Mesenchymal stem cell (in vitro differentiated cells and primary cell): ENCODE measurements at regions not wholly inside any gene's neighbourhood (a gene's known extent, or its start where the extent isn't known, plus 50 kb on each side); places are given as distances from the start of the nearest gene placed in this dataset.

Experiments
- DNase-seq: peaks from one replicate; pipeline ENCODE4 v3.0.0-alpha.2; 2013
- H2AFZ ChIP-seq: one replicate; pipeline ENCODE4 v1.6.1; 2013; ENCODE audit warnings: low read depth, mild to moderate bottlenecking, control low read depth, inconsistent platforms, low read length, moderate library complexity
- H2AK5ac ChIP-seq: 2 replicates; pipeline ENCODE4 v1.6.1; 2013; ENCODE audit warnings: low read length, moderate library complexity, mild to moderate bottlenecking, inconsistent platforms; ENCODE audit not compliant: severe bottlenecking
- H2BK120ac ChIP-seq: one replicate; pipeline ENCODE4 v1.6.1; 2013; ENCODE audit warnings: low read depth, mild to moderate bottlenecking, inconsistent platforms, low read length, moderate library complexity
- H2BK12ac ChIP-seq, 2 experiments: one replicate each; pipeline ENCODE4 v1.6.1; 2013; ENCODE audit warnings: inconsistent platforms in 2 of 2, low read length in 2 of 2, mild to moderate bottlenecking in 2 of 2, moderate library complexity in 2 of 2, control low read depth in 1 of 2
- H2BK15ac ChIP-seq: one replicate; pipeline ENCODE4 v1.6.1; 2013; ENCODE audit warnings: mild to moderate bottlenecking, low read depth, inconsistent platforms; ENCODE audit not compliant: poor library complexity, severe bottlenecking
- H2BK5ac ChIP-seq: 2 replicates; pipeline ENCODE4 v1.6.1; 2013; ENCODE audit warnings: low read depth, mild to moderate bottlenecking, low read length, control low read depth, inconsistent platforms; ENCODE audit not compliant: poor library complexity, severe bottlenecking
- H3K14ac ChIP-seq, 2 experiments: one replicate each; pipeline ENCODE4 v1.6.1; 2013; ENCODE audit warnings: inconsistent platforms in 2 of 2, low read length in 2 of 2, control low read depth in 1 of 2, mild to moderate bottlenecking in 1 of 2, moderate library complexity in 1 of 2
- H3K18ac ChIP-seq, 2 experiments: one replicate each; pipeline ENCODE4 v1.6.1; 2013; ENCODE audit warnings: inconsistent platforms in 2 of 2, low read length in 2 of 2, control low read depth in 1 of 2, low read depth in 1 of 2, mild to moderate bottlenecking in 1 of 2
- H3K23ac ChIP-seq, 2 experiments: one replicate each; pipeline ENCODE4 v1.6.1; 2013; ENCODE audit warnings: inconsistent platforms in 2 of 2, low read length in 2 of 2, mild to moderate bottlenecking in 2 of 2, moderate library complexity in 2 of 2, control low read depth in 1 of 2
- H3K27ac ChIP-seq: 2 replicates; pipeline ENCODE4 v1.5.1; 2013; ENCODE audit warnings: mild to moderate bottlenecking, moderate library complexity, low read length, control low read depth, inconsistent platforms; ENCODE audit not compliant: poor library complexity, severe bottlenecking
- H3K27me3 ChIP-seq, 2 experiments: 2 replicates each; pipeline versions ENCODE4 v1.6.1 to v1.7.0; 2013; ENCODE audit warnings: low read length in 2 of 2, mild to moderate bottlenecking in 2 of 2, moderate library complexity in 2 of 2, control low read depth in 1 of 2, inconsistent platforms in 1 of 2; ENCODE audit not compliant: control insufficient read depth in 1 of 2, insufficient read depth in 1 of 2
- H3K36me3 ChIP-seq, 2 experiments: 2 replicates each; pipeline versions ENCODE4 v1.6.1 to v1.7.0; 2013; ENCODE audit warnings: low read length in 2 of 2, control low read depth in 1 of 2, inconsistent platforms in 1 of 2, low read depth in 1 of 2, mild to moderate bottlenecking in 1 of 2; ENCODE audit not compliant: insufficient read depth in 2 of 2, control insufficient read depth in 1 of 2
- H3K4ac ChIP-seq, 2 experiments: one replicate each; pipeline ENCODE4 v1.6.1; 2013; ENCODE audit warnings: inconsistent platforms in 2 of 2, low read length in 2 of 2, mild to moderate bottlenecking in 2 of 2, moderate library complexity in 2 of 2, control low read depth in 1 of 2, low read depth in 1 of 2
- H3K4me1 ChIP-seq: 2 replicates; pipeline ENCODE4 v1.6.1; 2013; ENCODE audit warnings: low read depth, low read length, control low read depth; ENCODE audit not compliant: control insufficient read depth, insufficient read depth
- H3K4me2 ChIP-seq: 2 replicates; pipeline ENCODE4 v1.6.1; 2013; ENCODE audit warnings: low read length, mild to moderate bottlenecking, inconsistent platforms; ENCODE audit not compliant: poor library complexity, severe bottlenecking
- H3K4me3 ChIP-seq, 2 experiments: 2 replicates each; pipeline versions ENCODE4 v1.5.1 to v1.7.0; 2013; ENCODE audit warnings: low read length in 2 of 2, mild to moderate bottlenecking in 2 of 2, control low read depth in 1 of 2, low read depth in 1 of 2; ENCODE audit not compliant: insufficient read depth in 1 of 2
- H3K79me1 ChIP-seq: replicated peaks from 2 replicates; pipeline ENCODE4 v1.6.1; 2013; ENCODE audit warnings: mild to moderate bottlenecking, control low read depth, low read length, inconsistent platforms; ENCODE audit not compliant: poor library complexity, severe bottlenecking
- H3K9ac ChIP-seq: 2 replicates; pipeline ENCODE4 v1.7.0; 2013; ENCODE audit warnings: mild to moderate bottlenecking, low read length, moderate library complexity
- H3K9me3 ChIP-seq: 2 replicates; pipeline ENCODE4 v1.7.0; 2013; ENCODE audit warnings: mild to moderate bottlenecking, low read length; ENCODE audit not compliant: control insufficient read depth
- H4K8ac ChIP-seq: one replicate; pipeline ENCODE4 v1.6.1; 2013; ENCODE audit warnings: inconsistent platforms, mild to moderate bottlenecking, low read length, moderate library complexity
- H4K91ac ChIP-seq: one replicate; pipeline ENCODE4 v1.6.1; 2013; ENCODE audit warnings: mild to moderate bottlenecking, low read length, inconsistent platforms
- WGBS: methylation state at CpG from one replicate; pipeline ENCODE4 v1.1.7; 2013; ENCODE audit warnings: mixed read lengths; 5-methylcytosine and 5-hydroxymethylcytosine counted together

DNA sequence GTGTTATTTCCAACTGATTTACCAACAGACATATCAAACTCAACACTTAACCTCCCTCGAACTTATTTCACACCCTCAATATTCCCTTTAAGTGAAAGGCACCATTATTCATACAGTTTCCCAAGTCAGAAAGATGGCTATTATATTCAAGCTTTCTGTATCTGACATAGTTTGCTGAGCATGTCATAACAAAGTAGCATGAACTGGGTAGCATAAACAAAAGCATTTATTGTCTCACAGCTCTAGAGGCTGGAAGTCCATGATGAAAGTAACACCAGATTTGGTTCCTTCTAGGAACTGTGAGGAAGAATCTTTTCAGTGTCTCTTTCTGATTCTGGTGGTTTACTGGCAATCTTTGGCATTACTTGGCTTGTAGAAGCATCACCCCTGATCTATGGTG, 1388.6 kb downstream of the TECRL start:
- no peak for DNase-seq

DNA sequence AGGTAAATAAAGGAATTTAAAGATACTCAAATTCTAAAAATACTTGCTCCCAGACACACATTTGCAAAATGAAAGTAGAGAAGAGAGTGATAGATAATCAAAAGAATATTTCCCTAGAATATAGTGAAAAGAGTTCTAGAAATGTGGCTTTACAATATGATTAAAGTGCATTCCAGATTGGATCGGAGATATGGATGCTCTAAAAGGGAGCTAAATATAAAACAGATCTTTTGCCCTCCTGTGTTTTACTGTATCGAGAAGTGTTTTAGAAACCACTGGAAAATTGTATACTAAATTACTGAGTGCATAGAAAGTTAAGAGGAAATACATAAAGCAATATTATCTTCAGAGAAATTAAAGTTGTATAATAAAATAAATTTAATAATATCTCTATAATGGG, 1392.0 kb downstream of the TECRL start:
- Histone ChIP-seq H4K91ac (no peak overlapping the region), H4K8ac (no peak overlapping the region), H3K4ac (no peak overlapping the region), H3K4me1 (no peaks in the 10 kb centered on the region), H2BK15ac (no peak overlapping the region), H3K9me3 (peaks cover 20% of the 10 kb centered on the region), H3K9ac (no peak overlapping the region), H3K23ac (no peak overlapping the region), H3K18ac (no peak overlapping the region), H3K79me1 (no peaks in the 10 kb centered on the region), H3K4me3 (no peak overlapping the region), H3K14ac (no peak overlapping the region), H3K4me2 (no peak overlapping the region), H2AK5ac (no peak overlapping the region), H3K27ac (no peak overlapping the region), H3K36me3 (no peaks in the 10 kb centered on the region), H3K27me3 (no peaks in the 10 kb centered on the region), H2BK5ac (no peak overlapping the region), H2BK12ac (no peak overlapping the region), H2AFZ (no peak overlapping the region), H2BK120ac (no peak overlapping the region)
- 95% methylated on average over 1 of the region's 2 CpGs for WGBS
- no peak for DNase-seq

More for the DNA sequence above, 1388.6 kb downstream of the TECRL start:
- Histone ChIP-seq H2AK5ac (no peak overlapping the region), H3K14ac (no peak overlapping the region), H3K27me3 (no peaks in the 10 kb centered on the region), H3K4me1 (no peaks in the 10 kb centered on the region), H3K9me3 (peaks cover 12% of the 10 kb centered on the region), H3K18ac (no peak overlapping the region), H2BK15ac (no peak overlapping the region), H2BK12ac (no peak overlapping the region), H4K91ac (no peak overlapping the region), H3K4ac (no peak overlapping the region), H3K79me1 (no peaks in the 10 kb centered on the region), H2BK120ac (no peak overlapping the region), H3K23ac (no peak overlapping the region), H3K4me3 (no peak overlapping the region), H4K8ac (no peak overlapping the region), H3K27ac (no peak overlapping the region), H3K4me2 (no peak overlapping the region), H3K9ac (no peak overlapping the region), H2BK5ac (no peak overlapping the region), H2AFZ (no peak overlapping the region), H3K36me3 (no peaks in the 10 kb centered on the region)
- WGBS, result 65% methylated on average over 1 of the region's 1 CpG

DNA sequence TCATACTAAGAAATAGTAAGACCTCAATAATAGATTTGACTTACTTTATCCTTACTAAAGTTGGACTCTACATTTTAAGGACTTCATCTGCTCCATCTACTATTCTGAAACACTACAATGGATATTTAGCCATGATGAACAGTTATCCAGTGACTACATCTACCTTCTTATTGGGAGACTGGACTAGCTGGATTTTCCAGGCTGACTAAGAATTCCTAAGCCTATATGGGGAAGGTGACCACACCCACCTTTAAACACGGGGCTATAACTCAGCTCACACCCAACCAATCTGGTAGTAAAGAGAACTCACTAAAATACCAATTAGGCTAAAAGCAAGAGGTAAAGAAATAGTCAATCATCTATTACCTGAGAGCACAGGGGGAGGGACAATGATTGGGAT, 1438.4 kb downstream of the TECRL start:
- Histone ChIP-seq H2BK5ac (no peak overlapping the region), H2BK120ac (no peak overlapping the region), H3K18ac (no peak overlapping the region), H3K27ac (no peak overlapping the region), H2BK12ac (no peak overlapping the region), H3K9ac (no peak overlapping the region), H3K4ac (no peak overlapping the region), H3K4me2 (no peak overlapping the region), H3K23ac (no peak overlapping the region), H2AFZ (no peak overlapping the region), H2BK15ac (no peak overlapping the region), H3K36me3 (no peaks in the 10 kb centered on the region), H4K91ac (no peak overlapping the region), H4K8ac (no peak overlapping the region), H2AK5ac (no peak overlapping the region), H3K9me3 (no peaks in the 10 kb centered on the region), H3K27me3 (no peaks in the 10 kb centered on the region), H3K79me1 (no peaks in the 10 kb centered on the region), H3K4me3 (no peak overlapping the region), H3K4me1 (no peaks in the 10 kb centered on the region), H3K14ac (no peak overlapping the region)
- DNase-seq, result no peak
- no CpG with 5 or more reads among the region's 1 CpG for WGBS

DNA sequence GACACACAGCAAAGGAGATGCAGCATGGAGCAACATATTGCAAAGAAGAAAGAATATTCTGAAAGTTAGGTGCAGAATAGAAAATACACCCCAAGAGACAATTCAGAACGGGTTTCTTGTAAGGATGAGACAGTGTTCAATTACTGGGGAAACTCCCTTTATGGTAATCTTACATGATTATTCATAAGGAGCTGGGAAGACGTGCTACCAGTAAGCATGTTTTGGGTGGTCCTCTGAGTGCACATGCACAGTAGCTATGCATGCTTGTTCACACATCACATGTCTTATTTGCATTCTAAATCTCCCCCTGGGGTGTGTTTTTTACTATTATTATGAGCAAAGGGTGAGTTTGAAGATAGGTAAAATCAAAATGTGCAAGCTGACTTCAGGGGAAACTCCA, 1448.8 kb downstream of the TECRL start:
- WGBS, result 58% methylated on average over 2 of the region's 2 CpGs
- Histone ChIP-seq H3K4me1 (no peaks in the 10 kb centered on the region), H4K91ac (no peak overlapping the region), H3K4ac (no peak overlapping the region), H3K14ac (no peak overlapping the region), H2BK120ac (no peak overlapping the region), H3K79me1 (no peaks in the 10 kb centered on the region), H3K18ac (no peak overlapping the region), H3K27ac (no peak overlapping the region), H2AK5ac (no peak overlapping the region), H2BK12ac (no peak overlapping the region), H4K8ac (no peak overlapping the region), H2BK15ac (no peak overlapping the region), H3K9me3 (no peaks in the 10 kb centered on the region), H3K23ac (no peak overlapping the region), H2BK5ac (no peak overlapping the region), H3K4me3 (no peak overlapping the region), H3K36me3 (no peaks in the 10 kb centered on the region), H3K9ac (no peak overlapping the region), H3K4me2 (no peak overlapping the region), H3K27me3 (no peaks in the 10 kb centered on the region), H2AFZ (no peak overlapping the region)
- no peak for DNase-seq
